ENCODE measurements at regions not wholly inside any gene's neighbourhood (a gene's known extent, or its start where the extent isn't known, plus 50 kb on each side); places are given as distances from the start of the nearest gene placed in this dataset.

DNA sequence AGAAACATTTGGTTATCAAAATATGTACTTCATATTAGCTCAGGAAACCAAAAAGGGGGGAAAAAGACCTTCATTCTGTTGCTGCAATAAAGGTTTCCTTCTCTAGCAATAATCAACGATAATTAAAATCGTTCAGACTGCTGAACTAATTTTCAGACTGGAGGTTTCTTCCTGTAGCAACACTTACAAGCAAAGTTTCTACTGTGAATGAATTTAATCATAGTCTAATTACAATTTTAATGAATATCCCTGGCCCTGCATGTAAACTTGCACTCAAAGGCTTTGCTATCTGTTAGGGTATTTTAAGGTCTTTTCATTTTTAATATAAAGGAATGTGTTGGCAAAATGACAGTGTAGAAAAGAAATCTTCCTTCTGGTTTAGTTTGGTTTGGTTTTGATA is 265.2 kb downstream of the QDPR start:
- Histone ChIP-seq H3K36me3 (no peaks in the 10 kb centered on the region), H3K4me1 (no peaks in the 10 kb centered on the region), H3K27ac (no peak overlapping the region), H3K27me3 (no peaks in the 10 kb centered on the region), H3K4me3 (no peak overlapping the region), H3K9me3 (no peaks in the 10 kb centered on the region)
- WGBS, result 81% methylated on average over 2 of the region's 2 CpGs
- no peak for TF ChIP-seq CTCF (IDR thresholded peaks at IDR 0.05)
- TF ChIP-seq POLR2AphosphoS5 (IDR thresholded peaks at IDR 0.05), result no peak
- TF ChIP-seq POLR2A (IDR thresholded peaks at IDR 0.05), result no peak
- no peak for TF ChIP-seq EP300 (IDR thresholded peaks at IDR 0.05)
- DNase-seq (ENCODE audit: low spot score in 2 of 2), result no peak

GRCh38 chr4:17241835-17242234 is 270.1 kb downstream of the QDPR start:
- H3K27me3 ChIP-seq, result no peaks in the 10 kb centered on the region
- DNase-seq (ENCODE audit: low spot score in 2 of 2), result no peak
- H3K27ac ChIP-seq, result no peak overlapping the region
- H3K36me3 ChIP-seq, result no peaks in the 10 kb centered on the region
- TF ChIP-seq EP300 (IDR thresholded peaks at IDR 0.05) (no peak), POLR2A (IDR thresholded peaks at IDR 0.05) (no peak), POLR2AphosphoS5 (IDR thresholded peaks at IDR 0.05) (no peak), CTCF (IDR thresholded peaks at IDR 0.05) (no peak)
- H3K4me1 ChIP-seq, result no peaks in the 10 kb centered on the region
- H3K9me3 ChIP-seq, result no peaks in the 10 kb centered on the region
- WGBS, result 69% methylated on average over 1 of the region's 1 CpG
- H3K4me3 ChIP-seq, result no peak overlapping the region

DNA sequence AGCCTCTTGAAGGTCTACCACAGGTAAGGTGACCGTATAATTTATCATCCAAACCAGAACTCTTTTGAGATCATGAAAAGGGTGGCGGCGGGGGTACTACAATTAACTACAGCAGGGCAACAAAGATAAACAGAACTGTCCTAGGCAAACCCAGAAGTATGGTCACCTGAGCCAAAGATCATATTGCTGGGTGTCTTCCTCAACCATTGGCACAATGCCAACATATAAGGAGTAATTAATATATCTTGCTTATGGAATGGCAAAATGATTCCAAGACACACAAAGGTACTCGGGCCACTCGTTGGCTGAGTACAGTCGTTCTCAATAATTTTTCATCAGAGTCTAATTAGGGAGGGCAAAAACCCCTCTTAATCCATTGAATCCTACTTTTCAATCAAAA is 273.3 kb downstream of the QDPR start:
- no peak for TF ChIP-seq POLR2AphosphoS5 (IDR thresholded peaks at IDR 0.05)
- TF ChIP-seq EP300 (IDR thresholded peaks at IDR 0.05), result no peak
- TF ChIP-seq POLR2A (IDR thresholded peaks at IDR 0.05), result no peak
- TF ChIP-seq CTCF (IDR thresholded peaks at IDR 0.05), result no peak
- Histone ChIP-seq H3K4me3 (no peak overlapping the region), H3K9me3 (no peaks in the 10 kb centered on the region), H3K27me3 (no peaks in the 10 kb centered on the region), H3K27ac (no peak overlapping the region), H3K36me3 (no peaks in the 10 kb centered on the region), H3K4me1 (no peaks in the 10 kb centered on the region)
- WGBS, result 94% methylated on average over 6 of the region's 6 CpGs
- DNase-seq (ENCODE audit: low spot score in 2 of 2), result no peak

DNA sequence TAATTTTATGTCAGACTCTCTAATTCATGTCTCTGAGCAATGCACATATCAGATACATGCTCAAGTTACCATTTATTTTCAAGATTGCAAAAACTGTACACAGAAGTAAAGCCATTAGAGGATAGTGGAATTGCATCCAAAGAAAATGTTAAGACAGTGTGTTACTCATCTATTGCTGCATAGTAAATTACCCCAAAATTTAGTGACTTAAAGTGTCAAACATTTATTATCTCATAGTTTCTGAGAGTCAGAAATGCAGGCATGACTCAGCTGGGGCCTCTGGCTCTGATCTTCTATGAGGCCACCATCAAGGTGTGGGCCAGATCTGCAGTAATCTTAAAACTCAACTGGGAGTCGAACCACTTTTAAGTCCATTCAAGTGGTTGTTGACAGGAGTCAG is 275.2 kb downstream of the QDPR start:
- Histone ChIP-seq H3K9me3 (no peaks in the 10 kb centered on the region), H3K4me1 (no peaks in the 10 kb centered on the region), H3K27ac (no peak overlapping the region), H3K27me3 (no peaks in the 10 kb centered on the region), H3K36me3 (no peaks in the 10 kb centered on the region), H3K4me3 (no peak overlapping the region)
- TF ChIP-seq CTCF (IDR thresholded peaks at IDR 0.05) (no peak), POLR2A (IDR thresholded peaks at IDR 0.05) (no peak), POLR2AphosphoS5 (IDR thresholded peaks at IDR 0.05) (no peak), EP300 (IDR thresholded peaks at IDR 0.05) (no peak)
- DNase-seq (ENCODE audit: low spot score in 2 of 2), result no peak
- 87% methylated on average over 1 of the region's 1 CpG for WGBS

- no peak for DNase-seq (ENCODE audit: low spot score in 2 of 2)
- H3K27ac ChIP-seq, result no peak overlapping the region
- WGBS, result 88% methylated on average over 1 of the region's 1 CpG
- H3K36me3 ChIP-seq, result no peaks in the 10 kb centered on the region
- H3K9me3 ChIP-seq, result no peaks in the 10 kb centered on the region
- H3K27me3 ChIP-seq, result no peaks in the 10 kb centered on the region
- H3K4me3 ChIP-seq, result no peak overlapping the region
- H3K4me1 ChIP-seq, result no peaks in the 10 kb centered on the region
- TF ChIP-seq EP300 (IDR thresholded peaks at IDR 0.05) (no peak), POLR2AphosphoS5 (IDR thresholded peaks at IDR 0.05) (no peak), CTCF (IDR thresholded peaks at IDR 0.05) (no peak), POLR2A (IDR thresholded peaks at IDR 0.05) (no peak)
These were observed 277.2 kb downstream of the QDPR start for GRCh38 chr4:17234678-17235077.

Data from suprapubic skin (tissue), 4 donors.